HUES64 (cell line): ENCODE measurements at regions not wholly inside any gene's neighbourhood (a gene's known extent, or its start where the extent isn't known, plus 50 kb on each side); places are given as distances from the start of the nearest gene placed in this dataset.
"Not testable (repeated sequence)": the region's sequence is repeated elsewhere in the genome, so short reads cannot be mapped to it uniquely, and the experiment has no call there.

ENCODE experiments used
- H3K27ac ChIP-seq: 2 replicates; pipeline ENCODE4 v1.7.0; 2013; ENCODE audit warnings: low read depth, low read length, inconsistent platforms
- H3K27me3 ChIP-seq: 2 replicates; pipeline ENCODE4 v1.6.1; 2013; ENCODE audit warnings: mild to moderate bottlenecking, low read length; ENCODE audit not compliant: insufficient read depth
- H3K36me3 ChIP-seq: 2 replicates; pipeline ENCODE4 v1.6.1; 2013; ENCODE audit warnings: mild to moderate bottlenecking, low read length; ENCODE audit not compliant: insufficient read depth
- H3K4me1 ChIP-seq: 2 replicates; pipeline ENCODE4 v1.6.1; 2013; ENCODE audit warnings: mild to moderate bottlenecking, low read length, moderate library complexity; ENCODE audit not compliant: insufficient read depth
- H3K4me3 ChIP-seq: 2 replicates; pipeline ENCODE4 v1.5.1; 2013; ENCODE audit warnings: mild to moderate bottlenecking, low read length, moderate library complexity
- H3K9ac ChIP-seq: 2 replicates; pipeline ENCODE4 v1.6.1; 2013; ENCODE audit warnings: mild to moderate bottlenecking, low read depth, low read length
- H3K9me3 ChIP-seq: 2 replicates; pipeline ENCODE4 v1.6.1; 2013; ENCODE audit warnings: low read depth, low read length; ENCODE audit not compliant: insufficient read depth
- WGBS: fragments of 150-250, 120-280 bp; methylation state at CpG from one replicate; pipeline ENCODE4 v1.1.7; 2013; ENCODE audit warnings: missing lambda C conversion rate; 5-methylcytosine and 5-hydroxymethylcytosine counted together

DNA sequence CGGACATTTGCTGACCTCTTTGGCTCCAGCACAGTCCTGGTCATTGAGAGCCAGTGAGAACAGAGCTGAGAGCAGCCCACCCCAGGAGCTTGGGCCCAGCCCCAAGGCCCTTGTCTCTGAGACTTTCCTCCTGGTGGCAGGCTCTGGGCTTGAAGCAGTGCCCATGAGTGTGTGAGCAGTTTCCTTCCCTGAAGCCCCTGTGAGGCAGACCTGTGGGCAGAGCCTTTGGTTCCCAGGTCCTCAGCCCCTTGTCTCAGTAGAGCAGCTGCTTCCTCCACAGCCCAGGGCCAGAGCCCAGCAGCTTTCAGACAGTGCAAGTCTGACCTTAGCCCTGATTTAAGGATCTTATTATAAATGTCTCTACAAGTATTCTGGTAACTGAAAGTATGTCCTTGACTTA is 1185.0 kb downstream of the RPIA start:
- not testable (repeated sequence) for H3K4me3 ChIP-seq, H3K9me3 ChIP-seq, H3K4me1 ChIP-seq, H3K36me3 ChIP-seq, H3K9ac ChIP-seq, H3K27ac ChIP-seq, H3K27me3 ChIP-seq
- WGBS, result no CpG with 5 or more reads among the region's 1 CpG

DNA sequence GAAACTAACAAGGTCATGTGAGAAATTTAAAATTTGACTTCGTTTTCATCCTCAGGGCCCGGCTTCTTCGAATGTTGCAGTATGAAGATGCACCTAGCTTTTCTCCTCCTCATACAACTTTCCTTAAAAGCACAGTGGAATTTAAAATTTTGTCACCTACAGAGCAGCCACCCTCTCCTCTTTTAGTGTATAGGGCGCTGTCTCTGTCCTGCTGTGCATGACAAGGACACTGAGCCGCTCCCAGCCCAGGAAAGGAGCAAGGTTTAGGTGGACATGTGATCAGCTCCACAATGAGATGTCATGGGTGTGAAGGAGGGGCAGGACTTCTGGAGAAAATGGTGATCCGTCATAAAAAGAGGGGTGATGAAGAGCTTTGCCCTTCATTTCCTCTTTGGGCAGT is 1185.4 kb downstream of the RPIA start:
- WGBS, result 47% methylated on average over 3 of the region's 6 CpGs
- H3K9me3 ChIP-seq, H3K36me3 ChIP-seq, H3K27me3 ChIP-seq, H3K27ac ChIP-seq, H3K9ac ChIP-seq, H3K4me3 ChIP-seq, H3K4me1 ChIP-seq: not testable (repeated sequence)

DNA sequence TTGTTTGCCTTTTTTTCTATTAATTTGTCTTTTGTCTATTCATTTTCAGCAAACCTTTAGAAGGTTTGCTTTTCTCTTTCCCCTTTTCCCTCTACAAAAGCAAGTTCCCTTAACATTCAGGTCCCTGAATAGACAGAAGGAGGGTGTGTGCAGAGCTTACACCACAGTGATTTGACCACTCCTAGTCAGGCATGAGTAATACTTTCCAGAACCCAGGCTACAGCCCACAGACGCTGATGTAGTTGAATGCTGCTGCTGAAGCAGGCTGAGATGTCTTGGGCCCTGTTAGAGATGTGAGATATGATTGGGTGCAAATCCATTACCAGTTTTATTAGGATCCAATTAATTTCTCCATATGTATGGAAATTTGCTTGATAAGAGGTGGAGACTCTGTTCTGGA is 1191.4 kb downstream of the RPIA start:
- not testable (repeated sequence) for H3K9me3 ChIP-seq, H3K27me3 ChIP-seq, H3K4me1 ChIP-seq, H3K4me3 ChIP-seq, H3K27ac ChIP-seq, H3K36me3 ChIP-seq, H3K9ac ChIP-seq
- WGBS, result no CpG with 5 or more reads among the region's 1 CpG

DNA sequence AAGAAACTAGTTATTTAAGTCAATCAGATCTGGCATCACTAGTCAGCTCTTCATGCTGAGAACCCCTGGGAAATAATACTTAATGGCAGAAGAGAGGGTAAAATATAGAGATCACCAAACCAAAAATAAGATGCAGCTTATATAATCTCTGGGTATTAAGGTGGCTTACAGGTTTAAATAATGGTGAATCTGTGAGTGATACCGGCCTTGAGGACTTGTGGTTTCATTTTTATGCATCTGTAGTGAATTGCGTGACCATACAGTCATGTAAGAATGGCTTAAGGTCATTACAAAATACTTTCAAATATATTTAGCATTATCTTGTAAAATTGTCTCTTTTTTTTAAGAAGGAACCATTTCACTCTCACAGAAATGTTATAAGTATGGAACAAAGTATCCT is 1192.2 kb downstream of the RPIA start:
- 80% methylated on average over 1 of the region's 2 CpGs for WGBS
- H3K36me3 ChIP-seq, H3K9me3 ChIP-seq, H3K27ac ChIP-seq, H3K9ac ChIP-seq, H3K27me3 ChIP-seq, H3K4me1 ChIP-seq, H3K4me3 ChIP-seq: not testable (repeated sequence)

DNA sequence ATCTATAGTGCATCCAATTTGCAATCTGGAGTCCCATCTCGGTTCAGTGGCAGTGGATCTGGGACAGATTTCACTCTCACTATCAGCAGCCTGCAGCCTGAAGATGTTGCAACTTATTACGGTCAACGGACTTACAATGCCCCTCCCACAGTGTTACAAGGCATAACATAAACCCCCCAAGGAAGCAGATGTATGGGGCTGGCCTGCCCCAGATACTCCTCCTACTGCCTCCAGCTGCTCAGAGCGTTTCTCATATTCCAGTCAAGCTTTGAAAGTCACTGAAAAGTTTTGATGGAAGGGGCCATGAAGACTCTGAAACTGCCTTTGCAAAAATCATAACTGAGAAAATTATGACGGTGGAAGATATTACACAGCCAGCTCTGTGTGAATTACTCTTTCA is 1193.6 kb downstream of the RPIA start:
- not testable (repeated sequence) for H3K9ac ChIP-seq, H3K36me3 ChIP-seq, H3K4me1 ChIP-seq, H3K9me3 ChIP-seq, H3K27me3 ChIP-seq, H3K27ac ChIP-seq, H3K4me3 ChIP-seq
- no CpG with 5 or more reads among the region's 5 CpGs for WGBS

DNA sequence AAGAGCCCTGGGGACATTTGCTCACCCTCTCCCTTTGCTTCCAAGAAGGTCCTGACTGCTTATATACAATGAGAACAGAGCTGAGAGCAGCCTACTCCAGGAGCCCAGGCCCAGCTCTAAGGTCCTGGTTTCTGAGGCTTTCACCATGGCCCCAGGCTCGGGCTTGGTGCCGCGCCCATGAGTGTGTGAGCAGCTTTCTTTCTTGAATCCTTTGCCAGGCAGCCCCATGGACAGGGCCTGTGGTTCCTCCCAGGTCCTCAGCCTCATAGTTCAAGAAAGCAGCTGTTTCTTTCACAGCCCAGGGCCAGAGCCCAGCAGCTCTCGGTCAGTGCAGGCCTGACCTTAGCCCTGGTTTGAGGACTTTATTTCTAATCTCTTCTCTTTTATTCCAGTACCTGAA is 1197.2 kb downstream of the RPIA start:
- not testable (repeated sequence) for H3K9ac ChIP-seq, H3K4me1 ChIP-seq, H3K9me3 ChIP-seq, H3K27ac ChIP-seq, H3K27me3 ChIP-seq, H3K4me3 ChIP-seq, H3K36me3 ChIP-seq
- no CpG with 5 or more reads among the region's 4 CpGs for WGBS

DNA sequence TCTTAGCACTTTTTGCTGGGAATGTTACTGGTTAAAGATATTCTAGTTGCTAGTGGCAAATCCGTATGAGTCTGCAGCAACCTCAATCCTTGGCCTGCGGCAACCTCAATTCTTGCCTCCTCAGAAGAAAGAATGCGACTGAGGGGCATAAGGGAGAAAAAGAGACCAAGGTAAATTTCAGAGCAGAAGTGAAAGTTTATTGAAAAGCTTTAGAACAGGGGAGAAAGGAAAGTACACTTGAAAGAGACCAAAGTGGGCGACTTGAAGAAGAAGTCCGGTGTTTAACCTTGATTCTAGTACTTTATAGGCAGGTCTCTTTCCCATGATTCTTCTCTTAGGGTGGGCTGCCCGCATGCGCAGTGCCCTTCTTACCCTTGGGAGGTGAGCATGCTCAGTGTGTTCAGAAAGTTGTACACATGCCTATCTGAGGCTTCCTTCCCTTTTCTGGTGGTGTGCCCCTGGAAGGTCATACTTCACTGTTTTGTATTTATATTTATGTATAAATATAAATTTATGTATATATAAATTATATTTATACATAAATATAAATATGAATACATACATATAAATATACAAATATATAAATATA is 1198.8 kb downstream of the RPIA start:
- not testable (repeated sequence) for H3K9me3 ChIP-seq, H3K27ac ChIP-seq, H3K4me3 ChIP-seq, H3K36me3 ChIP-seq, H3K4me1 ChIP-seq, H3K9ac ChIP-seq, H3K27me3 ChIP-seq
- no CpG with 5 or more reads among the region's 7 CpGs for WGBS

DNA sequence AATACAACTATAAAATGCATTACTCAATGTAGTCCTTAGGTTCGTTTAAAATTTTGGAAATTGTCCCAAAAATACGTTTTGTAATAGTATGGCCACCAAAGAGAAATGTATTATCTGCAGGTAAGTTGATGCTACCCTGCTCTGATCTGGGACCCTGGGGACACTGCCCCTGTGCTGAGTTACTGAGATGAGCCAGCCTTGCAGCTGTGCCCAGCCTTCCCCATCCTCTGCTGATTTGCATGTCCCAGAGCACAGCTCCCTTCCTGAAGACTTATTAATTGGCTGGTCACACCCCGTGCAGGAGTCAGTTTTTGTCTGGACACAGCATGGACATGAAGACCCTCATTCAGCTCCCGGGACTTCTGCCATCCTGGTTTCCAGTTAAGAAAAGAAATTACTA is 1203.5 kb downstream of the RPIA start:
- WGBS, result no CpG with 5 or more reads among the region's 4 CpGs
- not testable (repeated sequence) for H3K9ac ChIP-seq, H3K4me1 ChIP-seq, H3K4me3 ChIP-seq, H3K36me3 ChIP-seq, H3K27me3 ChIP-seq, H3K9me3 ChIP-seq, H3K27ac ChIP-seq

DNA sequence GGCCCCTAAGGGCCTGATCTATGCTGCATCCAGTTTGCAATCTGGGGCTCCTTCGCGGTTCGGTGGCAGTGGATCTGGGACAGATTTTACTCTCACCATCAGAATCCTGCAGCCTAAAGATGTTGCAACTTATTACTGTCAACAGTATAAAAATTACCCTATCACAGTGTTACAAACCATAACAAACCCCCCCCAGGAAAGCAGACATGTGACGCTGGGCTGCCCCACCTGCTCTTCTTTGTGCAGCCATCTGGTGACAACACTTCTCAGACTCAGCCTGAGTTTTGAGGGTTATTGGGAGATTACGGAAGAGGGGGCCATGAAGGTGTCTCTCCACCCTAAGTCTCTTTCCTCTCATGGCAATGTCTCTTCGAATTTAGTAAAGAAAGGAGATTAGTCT is 1204.2 kb downstream of the RPIA start:
- not testable (repeated sequence) for H3K4me1 ChIP-seq, H3K9me3 ChIP-seq, H3K36me3 ChIP-seq, H3K27ac ChIP-seq, H3K4me3 ChIP-seq, H3K27me3 ChIP-seq, H3K9ac ChIP-seq
- WGBS, result no CpG with 5 or more reads among the region's 6 CpGs

DNA sequence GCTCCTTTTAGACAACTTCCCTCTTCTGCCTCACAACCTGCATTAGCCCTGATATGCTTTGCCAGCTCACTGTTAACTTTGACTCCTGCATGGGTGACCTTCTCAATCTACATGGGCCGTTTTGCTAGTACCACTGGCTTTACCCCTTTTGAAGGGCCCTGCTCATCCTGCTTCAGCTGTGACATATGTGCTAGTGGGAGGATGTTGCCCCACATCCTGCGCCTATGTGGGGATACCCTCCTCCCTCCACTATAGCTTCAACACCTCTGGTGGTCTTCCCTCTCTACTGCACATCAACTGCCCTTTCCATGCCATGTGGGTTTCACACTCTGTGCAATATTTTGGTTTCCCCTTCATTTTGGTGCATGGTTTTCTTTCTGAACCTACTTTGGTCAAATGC is 1235.5 kb downstream of the RPIA start:
- H3K4me3 ChIP-seq, H3K9me3 ChIP-seq, H3K27ac ChIP-seq, H3K4me1 ChIP-seq, H3K36me3 ChIP-seq, H3K9ac ChIP-seq, H3K27me3 ChIP-seq: not testable (repeated sequence)
- 69% methylated on average over 1 of the region's 2 CpGs for WGBS

DNA sequence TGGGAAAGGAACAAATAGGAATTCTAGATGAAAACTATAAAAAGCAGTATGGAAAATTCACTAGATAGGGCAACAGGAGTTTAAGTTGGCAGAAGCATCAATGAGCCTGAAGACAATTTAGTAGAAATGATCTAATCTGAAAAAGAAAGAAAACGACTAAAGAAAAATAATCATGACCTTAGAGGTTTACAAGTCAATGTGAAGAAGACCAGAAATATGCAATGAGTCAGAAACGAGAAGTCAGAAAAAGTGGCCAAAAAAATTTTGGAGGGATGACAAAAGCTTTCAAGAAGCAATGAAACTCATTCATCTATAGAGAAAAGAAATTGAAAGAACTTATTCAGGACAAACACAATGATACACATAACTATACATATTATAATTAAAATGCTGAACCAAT is 1244.0 kb downstream of the RPIA start:
- not testable (repeated sequence) for H3K4me1 ChIP-seq, H3K9ac ChIP-seq, H3K4me3 ChIP-seq, H3K27ac ChIP-seq, H3K36me3 ChIP-seq, H3K9me3 ChIP-seq, H3K27me3 ChIP-seq
- 89% methylated on average over 1 of the region's 2 CpGs for WGBS

DNA sequence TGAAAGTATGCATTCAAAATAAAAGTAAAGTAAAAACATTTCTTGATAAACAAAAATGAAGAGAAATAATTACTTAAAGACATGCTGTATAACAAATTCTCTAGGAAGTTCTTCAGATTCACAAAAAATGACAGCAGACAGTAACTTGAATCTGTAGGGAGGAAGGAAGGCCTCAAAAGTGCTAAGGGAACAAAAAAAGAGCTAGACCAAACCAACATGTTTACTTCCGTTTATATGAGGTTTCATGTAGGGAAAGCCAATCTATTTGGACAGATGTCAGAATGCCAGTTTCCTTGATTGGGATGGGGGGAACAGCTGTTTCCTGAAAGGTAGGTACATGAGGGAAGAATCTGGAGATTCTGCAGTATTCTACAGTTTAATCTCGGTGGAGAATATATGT is 1244.5 kb downstream of the RPIA start:
- 96% methylated on average over 1 of the region's 2 CpGs for WGBS
- H3K9me3 ChIP-seq, H3K27me3 ChIP-seq, H3K36me3 ChIP-seq, H3K27ac ChIP-seq, H3K9ac ChIP-seq, H3K4me1 ChIP-seq, H3K4me3 ChIP-seq: not testable (repeated sequence)
